Mucosa of descending colon (tissue), 3 donors: ENCODE measurements at regions not wholly inside any gene's neighbourhood (a gene's known extent, or its start where the extent isn't known, plus 50 kb on each side); places are given as distances from the start of the nearest gene placed in this dataset.

Experiments
- ATAC-seq: fragments of 200-7000 bp; cut with Tn5 transposase; one replicate; pipeline ENCODE4 v1.9.1; 2020; ENCODE audit warnings: mild to moderate bottlenecking, moderate library complexity
- DNase-seq, 3 donors: peaks; one replicate each; pipeline ENCODE4 v3.0.0-alpha.2; 2020
- H3K36me3 ChIP-seq: fragments of 200-600 bp; one replicate; pipeline ENCODE4 v1.8.0; 2021; ENCODE audit warnings: low read depth, mild to moderate bottlenecking
- H3K4me1 ChIP-seq: fragments of 200-600 bp; one replicate; pipeline ENCODE4 v1.8.0; 2021; ENCODE audit warnings: low read depth, mild to moderate bottlenecking
- H3K4me3 ChIP-seq: fragments of 200-600 bp; one replicate; pipeline ENCODE4 v1.8.0; 2021; ENCODE audit warnings: mild to moderate bottlenecking
- H3K9me3 ChIP-seq: fragments of 200-600 bp; one replicate; pipeline ENCODE4 v1.8.0; 2021; ENCODE audit warnings: mild to moderate bottlenecking
- CTCF ChIP-seq: fragments of 200-600 bp; IDR thresholded peaks from one replicate; pipeline ENCODE4 v1.8.0; 2022; ENCODE audit warnings: antibody characterized with exemption, mild to moderate bottlenecking
- intact Hi-C, 2 donors: fragments of 100-400 bp; cut with DNase I in 1 of 2; cut with micrococcal nuclease in 1 of 2; formaldehyde crosslinking; loops; one replicate each; pipeline versions ENCODE4 v1.11.0 to v1.11.1; 2022; cut with DNase I, micrococcal nuclease
- donor health status: DM: no; HTN: no; CAD: no; lungs with moderate emphysema.
- donor health status: DM: no; HTN: no; CAD: no.
- donor health status: DM: no; HTN: yes; CAD: no.

- intact Hi-C loops = no loop called here
- Histone ChIP-seq H3K4me1 (no peaks in the 10 kb centered on the region), H3K9me3 (no peaks in the 10 kb centered on the region), H3K36me3 (no peaks in the 10 kb centered on the region), H3K4me3 (no peak overlapping the region)
- DNase-seq (no peak), ATAC-seq (no peak)
- TF ChIP-seq CTCF = no peak
Measured at GRCh38 chr10:28881171-28881882, 204.0 kb downstream of the BAMBI start.

- ATAC-seq = no peak
- H3K9me3 ChIP-seq = no peaks in the 10 kb centered on the region
- H3K36me3 ChIP-seq = no peaks in the 10 kb centered on the region
- no peaks in the 10 kb centered on the region for H3K4me1 ChIP-seq
- no peak overlapping the region for H3K4me3 ChIP-seq
- TF ChIP-seq CTCF = no peak
- no peak for DNase-seq
- intact Hi-C loops = no loop called here
Measured at GRCh38 chr10:28883741-28884423, 206.6 kb downstream of the BAMBI start.

- intact Hi-C loops = no loop called here
- no peak for ATAC-seq
- no peak for DNase-seq
- Histone ChIP-seq H3K36me3 (no peaks in the 10 kb centered on the region), H3K4me3 (no peak overlapping the region), H3K9me3 (no peaks in the 10 kb centered on the region), H3K4me1 (no peaks in the 10 kb centered on the region)
- TF ChIP-seq CTCF = no peak
Measured at GRCh38 chr10:28890121-28890950, 213.0 kb downstream of the BAMBI start.

- no peak for ATAC-seq
Measured at GRCh38 chr10:28891058-28891713, 213.9 kb downstream of the BAMBI start.

More at GRCh38 chr10:28891058-28891713, 213.9 kb downstream of the BAMBI start:
- no peak for DNase-seq
- Histone ChIP-seq H3K36me3 (no peaks in the 10 kb centered on the region), H3K4me1 (no peaks in the 10 kb centered on the region), H3K4me3 (no peak overlapping the region), H3K9me3 (no peaks in the 10 kb centered on the region)
- no peak for TF ChIP-seq CTCF
- intact Hi-C loops = no loop called here
